AG10803 (cell line): ENCODE measurements at regions not wholly inside any gene's neighbourhood (a gene's known extent, or its start where the extent isn't known, plus 50 kb on each side); places are given as distances from the start of the nearest gene placed in this dataset.
"Not testable (repeated sequence)": the region's sequence is repeated elsewhere in the genome, so short reads cannot be mapped to it uniquely, and the experiment has no call there.

Experiments
- DNase-seq: peaks from one replicate; pipeline ENCODE4 v3.0.0; 2010; ENCODE audit warnings: low read depth
- H3K4me3 ChIP-seq: 2 replicates; pipeline ENCODE4 v1.5.1; 2011; ENCODE audit warnings: mild to moderate bottlenecking, low read length, control low read depth
- TF ChIP-seq, protein P1 (sequence below): conservative IDR thresholded peaks from 2 replicates; pipeline ENCODE4 v1.5.1; 2011; ENCODE audit warnings: mild to moderate bottlenecking, low read length, control low read depth, inconsistent platforms

- H3K4me3 ChIP-seq: no peak overlapping the region
- TF ChIP-seq, protein P1, sequence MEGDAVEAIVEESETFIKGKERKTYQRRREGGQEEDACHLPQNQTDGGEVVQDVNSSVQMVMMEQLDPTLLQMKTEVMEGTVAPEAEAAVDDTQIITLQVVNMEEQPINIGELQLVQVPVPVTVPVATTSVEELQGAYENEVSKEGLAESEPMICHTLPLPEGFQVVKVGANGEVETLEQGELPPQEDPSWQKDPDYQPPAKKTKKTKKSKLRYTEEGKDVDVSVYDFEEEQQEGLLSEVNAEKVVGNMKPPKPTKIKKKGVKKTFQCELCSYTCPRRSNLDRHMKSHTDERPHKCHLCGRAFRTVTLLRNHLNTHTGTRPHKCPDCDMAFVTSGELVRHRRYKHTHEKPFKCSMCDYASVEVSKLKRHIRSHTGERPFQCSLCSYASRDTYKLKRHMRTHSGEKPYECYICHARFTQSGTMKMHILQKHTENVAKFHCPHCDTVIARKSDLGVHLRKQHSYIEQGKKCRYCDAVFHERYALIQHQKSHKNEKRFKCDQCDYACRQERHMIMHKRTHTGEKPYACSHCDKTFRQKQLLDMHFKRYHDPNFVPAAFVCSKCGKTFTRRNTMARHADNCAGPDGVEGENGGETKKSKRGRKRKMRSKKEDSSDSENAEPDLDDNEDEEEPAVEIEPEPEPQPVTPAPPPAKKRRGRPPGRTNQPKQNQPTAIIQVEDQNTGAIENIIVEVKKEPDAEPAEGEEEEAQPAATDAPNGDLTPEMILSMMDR: no peak
- DNase-seq: peak; percentile 82
Observed at GRCh38 chr1:197841883-197842553, 60.4 kb upstream of the C1orf53 start.

- TF ChIP-seq, protein P1: no peak
Observed at GRCh38 chr1:197841158-197841557, 61.3 kb upstream of the C1orf53 start.

GRCh38 chr1:197839786-197840185 lies 62.6 kb upstream of the C1orf53 start:
- DNase-seq, H3K4me3 ChIP-seq: not testable (repeated sequence)

More at GRCh38 chr1:197841158-197841557, 61.3 kb upstream of the C1orf53 start:
- no peak overlapping the region for H3K4me3 ChIP-seq
- DNase-seq: no peak

DNA sequence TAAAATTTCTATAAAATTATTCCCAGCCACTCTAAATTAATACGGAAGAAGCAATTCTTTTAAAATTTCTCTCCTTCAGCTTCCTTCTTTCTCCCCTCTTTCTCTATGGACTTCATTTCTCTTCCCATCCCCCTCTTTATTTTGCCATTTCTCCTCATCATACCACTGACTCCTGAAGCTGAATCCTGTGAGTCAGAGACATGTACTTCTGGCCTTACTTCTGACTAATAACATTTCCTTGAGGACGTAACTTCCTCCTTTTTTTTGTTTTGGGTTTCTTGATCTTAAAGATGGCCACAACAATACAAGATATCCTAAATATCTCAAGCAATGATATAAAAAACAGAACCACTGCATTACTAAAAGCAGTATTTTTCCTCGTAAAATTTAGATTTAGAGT lies 63.6 kb upstream of the DENND1B start:
- DNase-seq: peak; percentile 74
- H3K4me3 ChIP-seq: no peak overlapping the region
- TF ChIP-seq, protein P1: no peak

- H3K4me3 ChIP-seq: no peak overlapping the region
Observed at GRCh38 chr1:197837911-197838310, 62.6 kb upstream of the DENND1B start.

GRCh38 chr1:197836356-197836755 lies 61.1 kb upstream of the DENND1B start:
- H3K4me3 ChIP-seq, DNase-seq: not testable (repeated sequence)

More at GRCh38 chr1:197837911-197838310, 62.6 kb upstream of the DENND1B start:
- TF ChIP-seq, protein P1: no peak
- no peak for DNase-seq

DNA sequence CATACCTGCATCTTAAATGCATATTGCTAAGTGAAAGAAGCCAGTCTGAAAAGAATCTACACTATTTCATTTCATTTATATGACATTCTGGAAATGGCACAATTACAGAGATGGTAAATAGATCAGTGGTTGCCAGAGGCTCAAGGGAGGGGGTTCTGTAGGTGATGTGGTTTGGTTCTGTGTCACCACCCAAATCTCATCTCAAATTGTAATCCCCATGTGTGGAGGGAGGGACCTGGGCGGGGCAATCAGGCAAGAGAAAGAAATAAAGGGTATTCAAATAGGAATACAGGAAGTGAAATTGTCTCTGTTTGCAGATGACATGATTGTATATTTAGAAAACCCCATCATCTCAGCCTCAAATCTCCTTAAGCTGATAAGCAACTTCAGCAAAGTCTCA lies 53.7 kb upstream of the DENND1B start:
- H3K4me3 ChIP-seq, DNase-seq: not testable (repeated sequence)

DNA sequence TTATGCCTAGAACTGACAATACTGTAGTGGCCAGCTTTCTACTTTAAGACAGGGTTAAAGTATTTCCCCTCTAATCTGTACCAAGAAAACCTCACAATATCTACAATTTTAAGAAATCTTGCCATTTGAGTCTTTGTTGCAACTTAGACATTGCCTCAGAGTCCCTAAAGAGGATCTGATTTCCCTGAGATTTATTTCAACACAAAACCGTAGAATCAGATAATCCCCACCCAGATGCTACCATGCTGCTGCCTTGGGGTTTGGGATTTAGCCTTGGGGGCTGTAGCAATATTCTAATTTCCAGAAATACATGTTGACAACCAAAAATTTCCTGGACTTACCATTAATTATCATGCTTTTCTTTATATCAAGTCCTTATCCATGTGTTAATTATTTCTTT lies 50.3 kb upstream of the DENND1B start:
- TF ChIP-seq, protein P1: no peak
- no peak overlapping the region for H3K4me3 ChIP-seq
- DNase-seq: no peak
